HG02759 (cell line): ENCODE measurements at regions not wholly inside any gene's neighbourhood (a gene's known extent, or its start where the extent isn't known, plus 50 kb on each side); places are given as distances from the start of the nearest gene placed in this dataset.

Source experiments
- ATAC-seq: cut with Tn5 transposase; IDR thresholded peaks from one replicate; pipeline ENCODE4 v1.9.1; 2021; ENCODE audit warnings: mild to moderate bottlenecking, moderate library complexity; ENCODE audit not compliant: unreplicated experiment

GRCh38 chr2:234665304-234665703 lies 168.4 kb upstream of the ARL4C start:
- ATAC-seq = no peak

- no peak for ATAC-seq
Measured at GRCh38 chr2:234661849-234662248, 165.0 kb upstream of the ARL4C start.

GRCh38 chr2:234661175-234661574 lies 164.3 kb upstream of the ARL4C start:
- no peak for ATAC-seq

GRCh38 chr2:234655706-234656105 lies 158.8 kb upstream of the ARL4C start:
- no peak for ATAC-seq

- ATAC-seq = no peak
Measured at GRCh38 chr2:234650911-234651310, 154.0 kb upstream of the ARL4C start.

GRCh38 chr2:234649951-234650350 lies 153.1 kb upstream of the ARL4C start:
- ATAC-seq = no peak

- no peak for ATAC-seq
Measured at GRCh38 chr2:234643407-234643806, 146.5 kb upstream of the ARL4C start.

GRCh38 chr2:234641086-234641485 lies 144.2 kb upstream of the ARL4C start:
- ATAC-seq = no peak

GRCh38 chr2:234640657-234641056 lies 143.8 kb upstream of the ARL4C start:
- ATAC-seq = no peak

- ATAC-seq = no peak
Measured at GRCh38 chr2:234638966-234639365, 142.1 kb upstream of the ARL4C start.

- no peak for ATAC-seq
Measured at GRCh38 chr2:234635284-234635683, 138.4 kb upstream of the ARL4C start.

- ATAC-seq = no peak
Measured at GRCh38 chr2:234633581-234634230, 136.8 kb upstream of the ARL4C start.

- ATAC-seq = no peak
Measured at GRCh38 chr2:234632527-234633391, 135.9 kb upstream of the ARL4C start.

GRCh38 chr2:234631646-234632514 lies 135.0 kb upstream of the ARL4C start:
- no peak for ATAC-seq

GRCh38 chr2:234630801-234631261 lies 133.9 kb upstream of the ARL4C start:
- ATAC-seq = no peak

- ATAC-seq = no peak
Measured at GRCh38 chr2:234629596-234629995, 132.7 kb upstream of the ARL4C start.

GRCh38 chr2:234628953-234629352 lies 132.1 kb upstream of the ARL4C start:
- no peak for ATAC-seq

- ATAC-seq = no peak
Measured at GRCh38 chr2:234627308-234627707, 130.4 kb upstream of the ARL4C start.

- ATAC-seq = no peak
Measured at GRCh38 chr2:234626566-234627130, 129.8 kb upstream of the ARL4C start.

GRCh38 chr2:234625626-234626250 lies 128.9 kb upstream of the ARL4C start:
- ATAC-seq = no peak
